Sigmoid colon (tissue), 4 donors: ENCODE measurements at regions not wholly inside any gene's neighbourhood (a gene's known extent, or its start where the extent isn't known, plus 50 kb on each side); places are given as distances from the start of the nearest gene placed in this dataset.

Experiments used
- CTCF ChIP-seq, 4 experiments: fragments of 450-650 bp in 3 of 4; fragments of 200-600 bp in 1 of 4; IDR thresholded peaks; one replicate each; pipeline ENCODE4 v1.5.1; 2016 to 2019; ENCODE audit warnings: antibody characterized with exemption in 4 of 4, mild to moderate bottlenecking in 3 of 4, moderate library complexity in 2 of 4
- POLR2A ChIP-seq, 2 donors: fragments of 450-650 bp; IDR thresholded peaks; one replicate each; pipeline ENCODE4 v1.6.1; 2016; ENCODE audit warnings: antibody characterized with exemption in 2 of 2, mild to moderate bottlenecking in 2 of 2, moderate library complexity in 2 of 2
- POLR2AphosphoS5 ChIP-seq, 4 donors: sonication (generic); formaldehyde crosslinking; IDR thresholded peaks; one replicate each; pipeline ENCODE4 v1.6.1; 2017; ENCODE audit warnings: antibody characterized with exemption in 4 of 4

- TF ChIP-seq POLR2AphosphoS5 (IDR thresholded peaks at IDR 0.05) (no peak), POLR2A (IDR thresholded peaks at IDR 0.05) (no peak), CTCF (IDR thresholded peaks at IDR 0.05) (no peak)
Measured at GRCh38 chr4:13865871-13866669, 238.5 kb upstream of the BOD1L1 start.
